Activated naive CD4-positive, alpha-beta T cell (primary cell): ENCODE measurements at regions not wholly inside any gene's neighbourhood (a gene's known extent, or its start where the extent isn't known, plus 50 kb on each side); places are given as distances from the start of the nearest gene placed in this dataset.

Experiments used
- DNase-seq, 4 experiments: peaks; one replicate each; lab custom pipeline; 2025; lab: John Stamatoyannopoulos, UW

- no peak for DNase-seq
Observed at GRCh38 chr6:166842607-166843006, 113.7 kb downstream of the RNASET2 start.

GRCh38 chr6:166841216-166841615, 115.1 kb downstream of the RNASET2 start:
- DNase-seq, result no peak

GRCh38 chr6:166839569-166839968, 116.8 kb downstream of the RNASET2 start:
- no peak for DNase-seq

GRCh38 chr6:166838987-166839386, 117.4 kb downstream of the RNASET2 start:
- DNase-seq, result no peak

GRCh38 chr6:166836785-166837718, 119.3 kb downstream of the RNASET2 start:
- no peak for DNase-seq

GRCh38 chr6:166834049-166834448, 122.3 kb downstream of the RNASET2 start:
- DNase-seq, result no peak

- no peak for DNase-seq
Observed at GRCh38 chr6:166830891-166831363, 125.4 kb downstream of the RNASET2 start.

GRCh38 chr6:166830185-166830890, 126.0 kb downstream of the RNASET2 start:
- DNase-seq, result no peak

- no peak for DNase-seq
Observed at GRCh38 chr6:166826264-166826663, 130.1 kb downstream of the RNASET2 start.

GRCh38 chr6:166825553-166826145, 130.7 kb downstream of the RNASET2 start:
- DNase-seq, result no peak

GRCh38 chr6:166824880-166825250, 131.5 kb downstream of the RNASET2 start:
- DNase-seq, result no peak

GRCh38 chr6:166824146-166824879, 132.0 kb downstream of the RNASET2 start:
- no peak for DNase-seq

- no peak for DNase-seq
Observed at GRCh38 chr6:166822609-166823008, 133.7 kb downstream of the RNASET2 start.

GRCh38 chr6:166820483-166820882, 135.9 kb downstream of the RNASET2 start:
- DNase-seq, result no peak

- DNase-seq, result no peak
Observed at GRCh38 chr6:166820070-166820469, 136.3 kb downstream of the RNASET2 start.

GRCh38 chr6:166815629-166816028, 140.7 kb downstream of the RNASET2 start:
- DNase-seq, result no peak

- no peak for DNase-seq
Observed at GRCh38 chr6:166814390-166814789, 142.0 kb downstream of the RNASET2 start.

GRCh38 chr6:166813461-166813860, 142.9 kb downstream of the RNASET2 start:
- no peak for DNase-seq

GRCh38 chr6:166810864-166811263, 145.5 kb downstream of the RNASET2 start:
- no peak for DNase-seq

- DNase-seq, result no peak
Observed at GRCh38 chr6:166809721-166810120, 146.6 kb downstream of the RNASET2 start.

GRCh38 chr6:166806962-166807757, 149.2 kb downstream of the RNASET2 start:
- no peak for DNase-seq
